T-helper 1 cell treated with Interleukin-12 subunit alpha and Interleukin-12 subunit beta and Interleukin-4 antibody, amounts not matched to agents 30 μg/mL and 1 μg/mL, for 36 hours (primary cell): ENCODE measurements at regions not wholly inside any gene's neighbourhood (a gene's known extent, or its start where the extent isn't known, plus 50 kb on each side); places are given as distances from the start of the nearest gene placed in this dataset.

Experiments
- H3K27ac Mint-ChIP-seq: one replicate; pipeline ENCODE4 v1.8.0; 2021; ENCODE audit warnings: mild to moderate bottlenecking, mixed read lengths
- H3K27me3 Mint-ChIP-seq: one replicate; pipeline ENCODE4 v1.8.0; 2021; ENCODE audit warnings: low read depth, mixed read lengths
- H3K36me3 Mint-ChIP-seq: one replicate; pipeline ENCODE4 v1.8.0; 2021; ENCODE audit warnings: low read depth, mixed read lengths
- H3K4me1 Mint-ChIP-seq: one replicate; pipeline ENCODE4 v1.8.0; 2021; ENCODE audit warnings: low read depth, mixed read lengths
- H3K4me3 Mint-ChIP-seq: one replicate; pipeline ENCODE4 v1.8.0; 2021; ENCODE audit warnings: mild to moderate bottlenecking, moderate library complexity, mixed read lengths
- H3K9me3 Mint-ChIP-seq: one replicate; pipeline ENCODE4 v1.8.0; 2021; ENCODE audit warnings: mixed read lengths

GRCh38 chr11:134554861-134555260 is 142.8 kb upstream of the B3GAT1 start:
- no peaks in the 10 kb centered on the region for H3K4me1 Mint-ChIP-seq
- no peak overlapping the region for H3K4me3 Mint-ChIP-seq
- H3K27ac Mint-ChIP-seq = no peak overlapping the region
- no peaks in the 10 kb centered on the region for H3K27me3 Mint-ChIP-seq
- H3K36me3 Mint-ChIP-seq = no peaks in the 10 kb centered on the region
- H3K9me3 Mint-ChIP-seq = no peaks in the 10 kb centered on the region

GRCh38 chr11:134554106-134554505 is 142.1 kb upstream of the B3GAT1 start:
- Mint-ChIP-seq H3K27ac (no peak overlapping the region), H3K4me3 (no peak overlapping the region), H3K27me3 (no peaks in the 10 kb centered on the region), H3K36me3 (no peaks in the 10 kb centered on the region), H3K9me3 (no peaks in the 10 kb centered on the region), H3K4me1 (no peaks in the 10 kb centered on the region)

GRCh38 chr11:134552749-134553148 is 140.7 kb upstream of the B3GAT1 start:
- no peaks in the 10 kb centered on the region for H3K9me3 Mint-ChIP-seq
- H3K36me3 Mint-ChIP-seq = no peaks in the 10 kb centered on the region
- H3K27ac Mint-ChIP-seq = no peak overlapping the region
- H3K4me1 Mint-ChIP-seq = no peaks in the 10 kb centered on the region
- H3K27me3 Mint-ChIP-seq = no peaks in the 10 kb centered on the region
- H3K4me3 Mint-ChIP-seq = no peak overlapping the region

DNA sequence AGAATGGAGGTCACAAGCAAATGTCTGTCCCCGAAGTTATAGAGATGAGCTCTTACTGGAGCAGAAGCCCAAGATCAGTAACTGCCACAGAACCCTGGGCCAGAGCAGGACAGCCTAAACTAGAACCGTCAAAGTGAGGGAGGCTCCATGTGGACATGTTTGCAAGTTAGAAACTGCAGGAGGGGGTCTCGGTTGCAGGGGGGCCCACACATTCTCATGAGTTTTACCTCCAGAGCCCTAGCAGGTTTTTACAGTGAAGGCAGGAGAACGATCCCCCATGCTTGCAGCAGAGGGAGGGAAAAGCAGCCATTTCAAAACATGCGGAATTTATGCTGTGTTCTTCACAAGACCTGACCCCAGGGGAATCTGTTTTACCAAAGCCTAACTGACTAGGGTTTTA is 133.5 kb upstream of the B3GAT1 start:
- no peaks in the 10 kb centered on the region for H3K4me1 Mint-ChIP-seq
- H3K4me3 Mint-ChIP-seq = no peak overlapping the region
- no peaks in the 10 kb centered on the region for H3K9me3 Mint-ChIP-seq
- H3K27me3 Mint-ChIP-seq = peaks cover 7% of the 10 kb centered on the region
- H3K27ac Mint-ChIP-seq = no peak overlapping the region
- no peaks in the 10 kb centered on the region for H3K36me3 Mint-ChIP-seq

GRCh38 chr11:134544095-134544815 is 132.2 kb upstream of the B3GAT1 start:
- no peaks in the 10 kb centered on the region for H3K4me1 Mint-ChIP-seq
- no peak overlapping the region for H3K4me3 Mint-ChIP-seq
- no peaks in the 10 kb centered on the region for H3K9me3 Mint-ChIP-seq
- H3K27ac Mint-ChIP-seq = no peak overlapping the region
- H3K27me3 Mint-ChIP-seq = peaks cover 7% of the 10 kb centered on the region
- no peaks in the 10 kb centered on the region for H3K36me3 Mint-ChIP-seq

DNA sequence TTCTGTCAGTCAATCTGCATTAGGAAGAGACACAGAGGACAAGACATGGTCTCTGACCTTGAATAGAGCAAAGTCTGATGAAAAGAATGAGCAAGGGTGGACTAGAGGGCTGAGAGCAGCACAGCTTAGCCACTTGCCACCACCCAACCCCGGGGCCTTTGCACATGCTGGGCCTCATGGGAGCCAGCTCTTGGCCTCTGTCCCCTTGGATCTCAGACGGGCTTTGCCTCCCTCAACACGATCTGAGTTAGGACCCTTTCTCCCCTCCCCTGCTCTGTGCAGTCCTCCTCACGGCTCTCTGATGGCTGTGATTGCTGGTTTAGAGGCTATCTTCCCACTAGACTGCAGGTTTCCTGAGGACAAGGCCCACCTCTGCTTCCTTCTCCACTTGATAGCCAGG is 131.6 kb upstream of the B3GAT1 start:
- Mint-ChIP-seq H3K4me1 (no peaks in the 10 kb centered on the region), H3K27ac (no peak overlapping the region), H3K27me3 (peaks cover 7% of the 10 kb centered on the region), H3K9me3 (no peaks in the 10 kb centered on the region), H3K4me3 (no peak overlapping the region), H3K36me3 (no peaks in the 10 kb centered on the region)

DNA sequence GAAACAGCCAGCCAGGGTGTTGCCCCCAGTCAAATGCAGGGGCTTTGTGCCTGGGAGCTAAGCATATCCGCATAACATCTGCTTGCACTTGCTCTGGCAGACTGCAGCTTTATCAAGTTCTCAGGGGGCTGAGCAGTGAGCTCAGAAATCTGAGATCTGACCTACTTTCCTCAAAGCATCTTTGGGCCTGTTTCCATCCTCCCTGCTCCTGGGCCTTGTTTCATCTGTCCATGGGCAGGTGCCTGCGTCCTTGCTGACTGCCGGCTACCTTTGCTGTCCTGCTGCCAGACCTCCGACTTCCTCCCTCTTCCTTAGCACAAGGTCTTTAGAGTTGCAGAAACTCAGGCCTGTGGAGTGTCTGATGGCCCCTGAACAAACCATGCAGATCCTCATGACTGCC is 131.2 kb upstream of the B3GAT1 start:
- H3K9me3 Mint-ChIP-seq = no peaks in the 10 kb centered on the region
- no peak overlapping the region for H3K4me3 Mint-ChIP-seq
- H3K27me3 Mint-ChIP-seq = peaks cover 7% of the 10 kb centered on the region
- H3K27ac Mint-ChIP-seq = no peak overlapping the region
- no peaks in the 10 kb centered on the region for H3K4me1 Mint-ChIP-seq
- H3K36me3 Mint-ChIP-seq = no peaks in the 10 kb centered on the region

- no peaks in the 10 kb centered on the region for H3K9me3 Mint-ChIP-seq
- no peak overlapping the region for H3K4me3 Mint-ChIP-seq
- H3K27ac Mint-ChIP-seq = no peak overlapping the region
Measured at GRCh38 chr11:134542401-134543165, 130.5 kb upstream of the B3GAT1 start.

DNA sequence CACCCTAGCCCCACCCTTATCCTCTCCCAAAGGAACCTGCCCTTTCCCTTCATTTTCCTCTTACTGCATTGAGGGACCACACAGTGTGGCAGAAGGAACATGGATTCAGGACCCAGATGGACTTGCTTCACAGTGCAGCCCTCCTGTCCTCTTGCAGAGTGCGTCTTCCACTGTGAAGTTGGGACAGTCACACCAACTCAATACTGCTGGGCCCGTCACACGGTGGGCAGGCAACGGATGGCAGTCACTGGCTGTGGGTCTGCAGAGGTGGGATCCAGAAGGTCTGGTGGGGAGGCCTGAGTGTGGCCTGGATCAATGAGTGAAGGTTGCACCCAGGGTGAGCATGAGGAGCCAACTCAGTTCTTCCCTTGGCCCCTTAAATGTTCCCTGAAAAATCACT is 129.9 kb upstream of the B3GAT1 start:
- no peak overlapping the region for H3K27ac Mint-ChIP-seq
- H3K4me3 Mint-ChIP-seq = no peak overlapping the region
- H3K27me3 Mint-ChIP-seq = peaks cover 4% of the 10 kb centered on the region
- H3K36me3 Mint-ChIP-seq = no peaks in the 10 kb centered on the region
- no peaks in the 10 kb centered on the region for H3K9me3 Mint-ChIP-seq
- no peaks in the 10 kb centered on the region for H3K4me1 Mint-ChIP-seq

More at GRCh38 chr11:134542401-134543165, 130.5 kb upstream of the B3GAT1 start:
- Mint-ChIP-seq H3K27me3 (peaks cover 7% of the 10 kb centered on the region), H3K36me3 (no peaks in the 10 kb centered on the region), H3K4me1 (no peaks in the 10 kb centered on the region)

GRCh38 chr11:134541355-134541754 is 129.3 kb upstream of the B3GAT1 start:
- no peaks in the 10 kb centered on the region for H3K4me1 Mint-ChIP-seq
- no peaks in the 10 kb centered on the region for H3K9me3 Mint-ChIP-seq
- no peak overlapping the region for H3K27ac Mint-ChIP-seq
- no peak overlapping the region for H3K4me3 Mint-ChIP-seq
- H3K36me3 Mint-ChIP-seq = no peaks in the 10 kb centered on the region
- H3K27me3 Mint-ChIP-seq = peaks cover 4% of the 10 kb centered on the region

- Mint-ChIP-seq H3K27me3 (peaks cover 4% of the 10 kb centered on the region), H3K9me3 (no peaks in the 10 kb centered on the region), H3K27ac (no peak overlapping the region), H3K4me1 (no peaks in the 10 kb centered on the region), H3K36me3 (no peaks in the 10 kb centered on the region), H3K4me3 (no peak overlapping the region)
Measured at GRCh38 chr11:134539285-134539684, 127.2 kb upstream of the B3GAT1 start.

DNA sequence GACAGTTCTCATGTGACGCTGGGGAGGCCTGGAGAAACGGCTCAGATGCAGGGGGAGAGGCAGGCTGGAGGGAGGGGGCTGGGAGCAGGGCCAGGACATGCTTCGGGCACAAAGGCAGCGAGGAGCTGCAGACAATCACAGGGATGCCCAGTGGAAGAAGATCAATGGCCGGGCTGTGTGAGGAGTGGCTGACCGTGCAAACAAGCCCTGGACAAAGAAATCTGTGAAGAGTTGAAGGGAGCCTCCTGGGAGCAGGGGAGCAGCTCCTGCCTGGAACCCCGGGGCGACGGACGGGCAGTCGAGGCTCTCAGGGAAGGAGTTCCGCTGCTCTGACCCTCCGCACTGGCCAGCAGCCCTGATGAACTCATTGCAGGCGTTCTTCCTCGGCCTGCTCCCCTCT is 126.7 kb upstream of the B3GAT1 start:
- Mint-ChIP-seq H3K4me1 (no peaks in the 10 kb centered on the region), H3K4me3 (no peak overlapping the region), H3K9me3 (no peaks in the 10 kb centered on the region), H3K27ac (no peak overlapping the region), H3K27me3 (peaks cover 7% of the 10 kb centered on the region), H3K36me3 (no peaks in the 10 kb centered on the region)

GRCh38 chr11:134537941-134538340 is 125.9 kb upstream of the B3GAT1 start:
- Mint-ChIP-seq H3K27me3 (peaks cover 7% of the 10 kb centered on the region), H3K4me1 (no peaks in the 10 kb centered on the region), H3K36me3 (no peaks in the 10 kb centered on the region), H3K9me3 (no peaks in the 10 kb centered on the region), H3K27ac (no peak overlapping the region), H3K4me3 (no peak overlapping the region)

DNA sequence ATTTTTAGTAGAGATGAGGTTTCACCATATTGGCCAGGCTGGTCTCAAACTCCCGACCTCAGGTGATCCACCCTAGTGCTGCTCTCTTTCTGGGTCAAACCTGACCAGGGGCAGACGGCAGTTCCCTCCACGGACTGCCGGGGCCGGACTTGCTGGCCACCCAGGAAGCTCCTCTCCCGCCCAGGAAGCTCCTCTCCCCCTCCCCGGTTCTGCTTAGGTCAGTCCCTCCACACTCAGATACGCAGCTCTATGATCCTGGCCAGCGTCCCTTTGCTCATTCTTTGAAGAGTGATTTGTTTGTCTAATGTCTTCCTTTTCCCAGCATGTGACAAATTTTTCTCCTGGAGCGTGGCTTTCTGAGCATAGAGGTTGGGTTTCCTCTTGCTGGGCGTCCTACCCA is 125.3 kb upstream of the B3GAT1 start:
- no peak overlapping the region for H3K4me3 Mint-ChIP-seq

DNA sequence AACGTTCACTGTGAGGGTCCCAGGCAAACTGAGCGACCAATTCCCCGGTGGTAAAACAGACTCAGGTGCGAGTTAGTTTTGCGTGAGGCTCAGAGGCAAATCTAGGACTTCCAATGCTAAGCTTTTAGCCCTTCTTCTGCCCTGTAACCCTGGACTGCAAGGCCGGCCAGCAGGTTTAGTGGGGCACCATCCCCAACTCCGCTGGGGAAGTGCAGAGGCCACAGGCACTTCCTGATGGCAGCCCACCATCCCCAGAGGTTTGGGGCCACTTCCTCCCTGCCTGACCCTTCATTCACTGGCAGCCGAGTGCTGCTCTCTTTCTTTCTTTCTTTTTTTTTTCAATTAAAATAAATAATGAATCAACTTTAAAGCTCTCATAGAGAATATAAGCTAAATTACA is 124.6 kb upstream of the B3GAT1 start:
- no peak overlapping the region for H3K4me3 Mint-ChIP-seq
- H3K4me1 Mint-ChIP-seq = no peaks in the 10 kb centered on the region
- peaks cover 7% of the 10 kb centered on the region for H3K27me3 Mint-ChIP-seq
- H3K36me3 Mint-ChIP-seq = no peaks in the 10 kb centered on the region
- H3K27ac Mint-ChIP-seq = no peak overlapping the region
- H3K9me3 Mint-ChIP-seq = no peaks in the 10 kb centered on the region

More for the DNA sequence above, 125.3 kb upstream of the B3GAT1 start:
- Mint-ChIP-seq H3K27me3 (peaks cover 7% of the 10 kb centered on the region), H3K36me3 (no peaks in the 10 kb centered on the region), H3K4me1 (no peaks in the 10 kb centered on the region), H3K27ac (no peak overlapping the region), H3K9me3 (no peaks in the 10 kb centered on the region)
